ENCODE measurements at regions not wholly inside any gene's neighbourhood (a gene's known extent, or its start where the extent isn't known, plus 50 kb on each side); places are given as distances from the start of the nearest gene placed in this dataset.

DNA sequence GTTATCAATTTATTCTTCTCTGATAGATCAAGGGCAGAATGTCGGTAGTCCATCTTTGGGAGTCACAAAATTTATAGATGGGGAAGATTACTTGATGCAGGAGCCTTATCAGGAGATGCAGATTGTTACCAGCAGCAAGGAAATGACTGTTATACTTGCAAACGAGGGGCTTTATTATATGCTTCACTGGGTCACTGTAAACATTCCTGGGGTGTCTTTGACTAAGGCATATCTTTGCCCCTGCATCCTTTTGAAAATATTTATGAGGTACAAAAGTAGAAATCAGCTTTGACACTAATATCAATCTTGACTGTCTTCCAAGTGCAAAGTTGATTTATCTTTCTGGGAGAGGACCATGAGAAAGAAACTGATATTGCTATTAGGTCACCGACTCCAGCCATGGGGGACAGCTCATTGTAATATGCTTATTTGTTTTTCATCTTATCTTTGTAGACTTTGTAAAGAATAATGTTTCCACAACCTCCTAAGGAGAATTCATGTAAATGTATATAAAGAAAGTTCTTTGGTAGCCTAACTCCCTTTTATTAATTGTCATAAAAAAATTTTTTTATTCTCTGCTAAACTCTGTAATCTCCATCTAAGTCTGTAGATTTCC lies 177.3 kb upstream of the EMCN start:
- Histone ChIP-seq H3K36me3 (ENCODE audit: insufficient read depth, low read length, poor library complexity, severe bottlenecking) (no peaks in the 10 kb centered on the region), H3K4me3 (ENCODE audit: low read depth, low read length, poor library complexity, severe bottlenecking) (no peak overlapping the region), H3K9me3 (ENCODE audit: low read depth, low read length, poor library complexity, severe bottlenecking) (no peaks in the 10 kb centered on the region), H3K27me3 (replicated peaks; ENCODE audit: insufficient read depth, low read depth, low read length, poor library complexity) (no peaks in the 10 kb centered on the region), H3K4me1 (ENCODE audit: insufficient read depth, low read length, poor library complexity, severe bottlenecking) (no peaks in the 10 kb centered on the region), H3K27ac (ENCODE audit: low read depth, low read length, poor library complexity, severe bottlenecking) (no peak overlapping the region)
- ChIA-PET POLR2A (ENCODE audit: low non-redundant PET) (no interaction called here), CTCF (no interaction called here)
- intact Hi-C loops (cut with micrococcal nuclease; ENCODE audit: unreplicated experiment): no loop called here
- TF ChIP-seq EZH2 (IDR thresholded peaks at IDR 0.05; ENCODE audit: borderline replicate concordance, low read depth, low read length, poor library complexity, severe bottlenecking) (no peak), CTCF (conservative IDR thresholded peaks at IDR 0.05; ENCODE audit: low read depth, low read length) (no peak)
- no peak for DNase-seq (ENCODE audit: low spot score)
- no TSS peak for BruUV-seq (replicated peaks)

DNA sequence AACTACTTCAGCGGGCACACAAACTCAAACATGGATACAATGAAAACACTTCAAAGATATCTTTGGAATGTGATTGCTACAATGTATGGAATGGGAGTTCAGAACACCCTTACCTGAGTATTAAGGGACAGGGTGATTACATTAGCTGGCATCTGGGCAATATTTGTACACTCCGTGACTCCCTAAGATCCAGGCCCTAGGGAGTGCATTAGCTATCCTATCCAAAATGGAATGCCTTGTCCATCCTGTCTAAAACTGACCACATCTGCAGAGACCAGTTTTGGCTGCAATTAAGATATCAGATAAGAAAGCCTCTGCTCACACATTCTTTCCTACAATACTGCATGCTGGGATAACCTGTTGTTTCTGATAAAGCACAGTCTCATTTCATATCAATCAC lies 176.6 kb upstream of the EMCN start:
- intact Hi-C loops (cut with micrococcal nuclease; ENCODE audit: unreplicated experiment): no loop called here
- no peaks in the 10 kb centered on the region for H3K36me3 ChIP-seq (ENCODE audit: insufficient read depth, low read length, poor library complexity, severe bottlenecking)
- no peaks in the 10 kb centered on the region for H3K27me3 ChIP-seq (replicated peaks; ENCODE audit: insufficient read depth, low read depth, low read length, poor library complexity)
- H3K27ac ChIP-seq (ENCODE audit: low read depth, low read length, poor library complexity, severe bottlenecking): no peak overlapping the region
- DNase-seq (ENCODE audit: low spot score): no peak
- POLR2A ChIA-PET (ENCODE audit: low non-redundant PET): no interaction called here
- H3K9me3 ChIP-seq (ENCODE audit: low read depth, low read length, poor library complexity, severe bottlenecking): no peaks in the 10 kb centered on the region
- no peaks in the 10 kb centered on the region for H3K4me1 ChIP-seq (ENCODE audit: insufficient read depth, low read length, poor library complexity, severe bottlenecking)
- CTCF ChIA-PET: no interaction called here
- BruUV-seq (replicated peaks): no TSS peak
- no peak overlapping the region for H3K4me3 ChIP-seq (ENCODE audit: low read depth, low read length, poor library complexity, severe bottlenecking)
- TF ChIP-seq CTCF (conservative IDR thresholded peaks at IDR 0.05; ENCODE audit: low read depth, low read length): no peak
- TF ChIP-seq EZH2 (IDR thresholded peaks at IDR 0.05; ENCODE audit: borderline replicate concordance, low read depth, low read length, poor library complexity, severe bottlenecking): no peak

- DNase-seq (ENCODE audit: low spot score): no peak
- no peaks in the 10 kb centered on the region for H3K4me1 ChIP-seq (ENCODE audit: insufficient read depth, low read length, poor library complexity, severe bottlenecking)
- no peaks in the 10 kb centered on the region for H3K9me3 ChIP-seq (ENCODE audit: low read depth, low read length, poor library complexity, severe bottlenecking)
- H3K36me3 ChIP-seq (ENCODE audit: insufficient read depth, low read length, poor library complexity, severe bottlenecking): no peaks in the 10 kb centered on the region
- H3K27me3 ChIP-seq (replicated peaks; ENCODE audit: insufficient read depth, low read depth, low read length, poor library complexity): no peaks in the 10 kb centered on the region
- intact Hi-C loops (cut with micrococcal nuclease; ENCODE audit: unreplicated experiment): no loop called here
- no TSS peak for BruUV-seq (replicated peaks)
- POLR2A ChIA-PET (ENCODE audit: low non-redundant PET): no interaction called here
- no peak overlapping the region for H3K4me3 ChIP-seq (ENCODE audit: low read depth, low read length, poor library complexity, severe bottlenecking)
- TF ChIP-seq CTCF (conservative IDR thresholded peaks at IDR 0.05; ENCODE audit: low read depth, low read length): no peak
- no peak for TF ChIP-seq EZH2 (IDR thresholded peaks at IDR 0.05; ENCODE audit: borderline replicate concordance, low read depth, low read length, poor library complexity, severe bottlenecking)
- CTCF ChIA-PET: no interaction called here
- no peak overlapping the region for H3K27ac ChIP-seq (ENCODE audit: low read depth, low read length, poor library complexity, severe bottlenecking)
Measured at GRCh38 chr4:100690812-100691211, 173.0 kb upstream of the EMCN start.
